Glomerular endothelial cell (primary cell): ENCODE measurements at regions not wholly inside any gene's neighbourhood (a gene's known extent, or its start where the extent isn't known, plus 50 kb on each side); places are given as distances from the start of the nearest gene placed in this dataset.
"Not testable (repeated sequence)": the region's sequence is repeated elsewhere in the genome, so short reads cannot be mapped to it uniquely, and the experiment has no call there.

Experiments
- DNase-seq: peaks from one replicate; pipeline ENCODE4 v3.0.0-alpha.2; 2011; ENCODE audit warnings: low read depth, low spot score; ENCODE audit errors: extremely low read depth

GRCh38 chrX:77127571-77127970 lies 319.6 kb upstream of the FGF16 start:
- not testable (repeated sequence) for DNase-seq

- DNase-seq = no peak
Observed at GRCh38 chrX:77143907-77144306, 303.3 kb upstream of the FGF16 start.

- no peak for DNase-seq
Observed at GRCh38 chrX:77160301-77160700, 286.9 kb upstream of the FGF16 start.

DNA sequence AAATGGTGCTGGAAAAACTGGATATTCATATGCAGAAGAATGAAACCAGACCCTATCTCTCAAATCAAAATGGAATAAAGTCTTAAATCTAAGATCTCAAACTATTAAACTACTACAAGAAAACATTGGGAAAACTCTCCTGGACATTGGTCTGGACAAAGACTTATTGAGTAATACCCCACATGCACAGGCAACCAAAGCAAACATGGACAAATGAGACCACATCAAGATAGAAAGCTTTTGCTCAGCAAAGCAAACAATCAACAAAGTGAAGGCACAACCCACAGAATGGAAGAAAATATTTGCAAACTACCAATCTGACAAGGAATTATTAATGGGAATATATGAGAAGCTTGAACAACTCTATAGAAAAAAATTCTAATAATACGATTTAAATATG lies 284.4 kb upstream of the FGF16 start:
- DNase-seq = no peak

DNA sequence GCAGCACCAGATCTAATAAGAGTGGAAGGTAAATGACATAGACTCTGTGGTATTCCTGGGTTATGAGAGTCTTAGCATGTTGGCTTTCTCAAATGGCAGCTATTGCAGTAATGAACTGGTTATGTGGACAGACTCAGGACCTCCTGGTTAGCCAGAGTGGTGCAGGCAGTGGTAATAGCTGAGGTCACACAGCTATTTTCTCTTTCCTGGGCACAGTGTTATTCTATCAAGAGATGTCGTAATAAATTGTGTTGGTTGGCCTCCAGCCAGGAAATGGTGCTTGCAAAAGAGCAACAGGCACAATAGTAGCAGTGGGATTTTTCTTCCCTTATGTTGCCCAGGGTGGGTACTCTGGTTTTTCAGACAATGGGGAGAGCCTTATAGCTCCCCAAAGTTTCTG lies 279.2 kb upstream of the FGF16 start:
- DNase-seq = no peak

DNA sequence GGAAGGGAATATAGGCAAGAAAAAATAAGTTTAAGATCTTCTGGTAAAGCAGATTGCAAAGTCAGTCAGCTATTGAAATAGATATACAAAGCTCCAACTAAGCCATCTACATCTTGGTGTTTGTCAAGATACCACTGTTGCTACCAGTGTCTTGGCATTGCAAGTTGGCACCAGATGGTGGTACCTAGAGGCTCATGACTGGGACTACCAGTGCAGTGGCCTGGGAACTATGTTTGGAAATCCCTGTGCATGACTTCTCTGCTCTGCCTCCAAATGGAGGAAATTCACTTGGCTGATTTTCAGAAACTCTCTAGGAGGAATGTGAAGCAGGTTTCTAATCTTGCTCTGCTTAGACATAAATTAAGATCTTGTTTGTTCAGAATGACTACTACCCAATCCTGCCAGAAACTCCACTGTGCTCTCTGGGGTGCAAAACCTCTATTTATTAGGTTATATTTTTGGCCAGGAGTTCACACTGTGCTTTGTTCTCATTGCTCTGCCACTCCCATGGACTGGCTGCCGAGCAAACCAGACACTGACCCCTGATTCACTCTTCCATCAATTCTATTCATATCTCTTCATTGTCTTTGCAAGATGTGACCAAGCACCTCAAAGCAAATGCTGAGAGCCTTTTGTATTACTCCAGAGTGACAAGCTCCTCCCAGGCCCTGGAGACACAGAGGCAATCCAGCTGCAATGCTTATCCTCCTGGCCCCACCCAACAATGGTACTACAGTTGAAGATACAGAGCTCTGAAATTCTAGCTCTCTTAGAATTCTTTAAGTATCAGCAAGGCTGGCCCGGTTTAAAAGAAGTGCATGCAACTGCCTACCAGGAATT lies 272.3 kb upstream of the FGF16 start:
- DNase-seq = no peak

GRCh38 chrX:77200663-77201062 lies 246.5 kb upstream of the FGF16 start:
- no peak for DNase-seq

DNA sequence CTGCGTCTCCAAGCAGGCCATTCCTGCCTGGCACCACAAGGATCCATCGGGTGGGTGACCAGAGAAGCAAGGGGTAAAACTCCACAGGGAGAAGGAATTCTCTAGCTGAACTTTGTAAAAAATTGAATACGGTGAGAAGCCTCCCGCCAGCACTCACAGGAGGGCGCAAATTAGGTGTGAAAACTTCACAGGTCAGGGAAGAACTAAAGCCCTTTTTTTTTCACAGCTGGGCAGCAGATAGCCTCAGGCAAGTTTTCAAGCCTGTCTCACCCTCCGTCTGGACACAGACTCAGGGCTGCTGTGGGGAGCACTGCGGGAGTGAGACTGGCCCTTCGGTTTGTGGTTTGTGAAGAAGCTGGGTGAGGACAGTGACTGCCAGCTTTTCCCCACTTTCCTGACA lies 224.1 kb upstream of the FGF16 start:
- DNase-seq = no peak

- no peak for DNase-seq
Observed at GRCh38 chrX:77264490-77264889, 182.7 kb upstream of the FGF16 start.

DNA sequence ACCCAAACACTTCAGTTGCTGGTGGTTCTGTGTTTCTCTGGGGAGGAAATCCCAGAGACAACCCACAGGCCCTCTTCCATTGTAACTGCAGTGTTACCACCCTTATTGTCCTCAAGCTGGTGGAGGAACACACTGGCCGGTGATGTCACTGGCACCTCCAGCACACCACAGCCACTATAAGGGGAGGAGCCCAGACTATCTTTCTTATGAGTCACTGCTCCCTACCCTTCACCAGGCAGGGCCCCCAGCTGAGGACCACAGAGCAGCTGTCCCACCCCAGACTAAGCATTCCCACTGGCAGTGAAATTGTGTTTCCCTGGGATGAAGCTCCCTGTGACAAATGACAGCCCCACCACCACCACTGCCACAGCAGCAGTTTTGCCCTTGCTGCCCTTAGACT lies 171.8 kb upstream of the FGF16 start:
- no peak for DNase-seq

DNA sequence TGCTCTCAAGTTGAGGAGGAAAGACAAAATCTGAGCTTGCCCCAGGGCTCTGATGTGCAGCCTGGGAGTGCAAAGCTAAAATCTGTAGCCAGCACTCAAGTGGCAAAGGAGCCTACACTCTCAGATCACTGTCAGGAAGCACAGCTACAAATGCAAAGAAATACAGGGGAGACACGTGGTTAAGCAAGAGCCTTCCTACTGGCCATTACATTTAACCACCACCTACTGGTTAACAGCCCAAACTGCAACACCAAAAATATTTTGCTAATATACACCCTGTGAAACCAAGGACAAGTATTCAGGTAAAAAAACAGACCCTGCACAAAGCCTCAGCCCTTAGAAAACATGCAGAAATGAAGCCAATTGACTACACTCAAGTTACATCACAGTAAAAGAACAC lies 170.4 kb upstream of the FGF16 start:
- no peak for DNase-seq

GRCh38 chrX:77277911-77278310 lies 169.3 kb upstream of the FGF16 start:
- DNase-seq = no peak

- DNase-seq = not testable (repeated sequence)
Observed at GRCh38 chrX:77279373-77279772, 167.8 kb upstream of the FGF16 start.

DNA sequence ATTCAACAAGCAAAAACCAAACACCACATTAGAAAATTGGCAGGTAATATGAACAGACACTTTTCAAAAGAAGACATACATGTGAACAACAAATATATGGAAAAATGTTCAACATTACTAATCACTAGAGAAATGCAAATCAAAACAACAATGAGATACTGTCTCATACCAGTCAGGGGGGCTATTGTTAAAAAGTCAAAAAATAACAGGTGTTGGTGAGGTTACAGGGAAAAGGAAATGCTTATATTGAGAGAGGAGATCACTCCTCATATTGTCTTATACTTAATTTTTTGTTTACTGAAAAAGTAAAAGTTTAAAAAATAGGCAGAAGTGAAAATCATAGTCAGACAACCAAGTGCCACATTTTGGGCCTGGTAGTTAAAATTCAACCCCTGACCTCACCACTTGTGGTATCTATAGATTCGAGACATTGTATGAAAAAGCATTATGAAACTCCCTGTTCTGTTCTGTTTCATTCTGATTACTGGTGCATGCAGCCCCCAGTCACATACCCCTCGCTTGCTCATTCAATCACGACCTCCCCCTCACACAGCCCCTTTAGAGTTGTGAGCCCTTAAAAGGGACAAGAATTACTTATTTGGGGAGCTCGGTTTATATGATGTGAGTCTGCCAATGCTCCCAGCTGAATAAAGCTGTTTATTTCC lies 153.7 kb upstream of the FGF16 start:
- DNase-seq = no peak

GRCh38 chrX:77298296-77298695 lies 148.9 kb upstream of the FGF16 start:
- DNase-seq = no peak

DNA sequence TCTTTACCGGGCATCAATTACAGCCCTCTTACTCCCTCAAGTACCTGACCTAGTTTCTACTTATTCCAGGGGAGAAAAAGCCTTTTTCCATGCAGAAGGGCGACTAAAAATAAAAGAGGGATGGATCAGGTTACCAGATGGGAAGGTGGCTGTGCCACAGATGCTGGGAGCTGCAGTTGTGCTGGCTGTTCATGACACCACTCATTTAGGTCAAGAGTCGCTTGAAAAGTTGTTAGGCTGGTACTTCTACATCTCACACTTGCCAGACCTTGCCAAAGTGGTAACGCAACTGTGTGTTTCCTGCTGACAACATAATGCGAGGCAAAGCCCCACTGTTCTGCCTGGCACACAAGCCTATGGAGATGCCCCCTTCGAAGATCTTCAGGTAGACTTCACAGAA lies 148.4 kb upstream of the FGF16 start:
- no peak for DNase-seq

DNA sequence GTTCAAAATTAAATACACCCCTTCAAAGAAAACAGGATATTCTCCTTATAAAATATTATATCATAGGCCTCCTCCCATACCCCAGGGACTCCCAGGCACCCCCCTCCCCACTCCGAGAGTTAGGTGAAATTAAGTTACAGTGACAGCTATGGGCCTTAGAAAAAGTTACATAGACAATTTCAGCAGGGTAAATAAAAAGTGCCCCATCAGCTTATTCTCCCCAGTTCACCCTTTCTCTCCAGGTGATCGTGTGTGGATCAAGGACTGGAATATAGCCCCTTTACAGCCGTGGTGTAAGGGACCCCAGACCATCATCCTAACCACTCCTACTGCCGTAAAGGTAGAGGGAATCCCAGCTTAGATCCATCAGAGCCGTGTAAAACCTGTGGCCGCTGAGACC lies 147.6 kb upstream of the FGF16 start:
- DNase-seq = no peak

DNA sequence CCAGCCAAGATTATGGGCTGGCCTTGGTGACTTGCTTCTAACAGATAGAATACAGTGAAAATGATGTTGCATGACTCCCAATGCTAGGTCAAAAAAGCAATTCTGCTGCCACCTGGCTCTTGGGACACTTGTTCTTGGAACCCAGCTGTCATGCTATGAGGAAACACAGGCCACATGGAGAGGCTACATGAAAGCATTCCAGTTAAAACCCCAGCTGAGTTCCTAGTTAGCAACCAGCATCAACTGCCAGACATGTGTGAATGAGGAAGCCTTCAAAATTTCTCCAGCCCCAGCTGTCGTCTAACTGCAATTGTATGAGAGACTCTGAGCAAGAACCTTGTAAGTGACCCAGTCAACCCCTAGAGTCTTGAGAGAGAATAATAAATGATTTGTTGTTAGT lies 105.2 kb upstream of the FGF16 start:
- no peak for DNase-seq

DNA sequence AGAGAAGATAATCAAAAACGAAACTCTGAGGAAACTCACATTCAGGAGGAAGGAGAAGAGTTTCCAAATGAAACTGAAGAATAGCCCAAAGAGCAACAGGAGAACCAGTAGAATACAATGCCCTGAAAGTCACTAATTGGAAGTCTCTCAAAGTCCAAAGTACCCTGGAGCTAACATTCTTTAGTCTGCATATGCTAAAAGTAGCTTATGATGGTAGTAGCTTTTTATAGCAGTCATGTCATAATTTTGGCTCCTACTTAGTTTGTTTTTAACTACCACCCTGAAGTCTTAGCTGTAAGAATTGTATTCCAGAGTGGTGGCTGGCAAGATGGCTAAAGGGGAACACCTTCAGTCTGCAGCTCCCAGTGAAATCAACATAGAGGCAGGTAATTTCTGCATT lies 100.3 kb upstream of the FGF16 start:
- no peak for DNase-seq

- no peak for DNase-seq
Observed at GRCh38 chrX:77347572-77347971, 99.6 kb upstream of the FGF16 start.

DNA sequence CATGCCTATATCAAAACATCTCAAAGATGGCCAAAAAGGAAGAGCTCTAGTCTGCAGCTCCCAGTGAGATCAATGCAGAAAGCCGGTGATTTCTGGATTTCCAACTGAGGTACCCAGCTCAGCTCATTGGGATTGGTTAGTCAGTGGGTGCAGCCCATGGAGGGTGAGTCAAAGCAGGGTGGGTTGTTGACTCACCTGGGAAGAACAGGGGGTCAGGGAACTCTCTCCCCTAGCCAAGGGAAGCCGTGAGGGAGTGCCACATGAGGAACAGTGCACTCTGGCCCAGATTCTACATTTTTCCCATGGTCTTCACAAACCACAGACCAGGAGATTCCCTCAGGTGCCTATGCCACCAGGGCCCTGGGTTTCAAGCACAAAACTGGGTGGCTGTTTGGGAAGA lies 57.3 kb upstream of the FGF16 start:
- no peak for DNase-seq

- DNase-seq = not testable (repeated sequence)
Observed at GRCh38 chrX:77390365-77390764, 56.8 kb upstream of the FGF16 start.
